Bronchial epithelial cell (primary cell): ENCODE measurements at regions not wholly inside any gene's neighbourhood (a gene's known extent, or its start where the extent isn't known, plus 50 kb on each side); places are given as distances from the start of the nearest gene placed in this dataset.

Experiments used
- DNase-seq: peaks from one replicate; pipeline ENCODE4 v3.0.0-alpha.2; 2010; ENCODE audit warnings: low read depth
- FAIRE-seq: peaks from 2 replicates; lab custom pipeline; 2011; peaks lifted over from hg19 to GRCh38; lab: Jason Lieb, UNC
- H3K27me3 ChIP-seq: 2 replicates; pipeline ENCODE4 v1.5.1; 2011; ENCODE audit warnings: low read length; ENCODE audit not compliant: control insufficient read depth, insufficient read depth
- H3K36me3 ChIP-seq: 2 replicates; pipeline ENCODE4 v1.5.1; 2011; ENCODE audit warnings: low read length; ENCODE audit not compliant: control insufficient read depth, insufficient read depth
- H3K4me3 ChIP-seq: 2 replicates; pipeline ENCODE4 v1.5.1; 2011; ENCODE audit warnings: mild to moderate bottlenecking, low read depth, low read length, control low read depth
- TF ChIP-seq, protein P1 (sequence below): IDR thresholded peaks from 2 replicates; pipeline ENCODE4 v1.5.1; 2011; ENCODE audit warnings: mild to moderate bottlenecking, moderate library complexity, low read length, control low read depth, inconsistent platforms; ENCODE audit not compliant: insufficient read depth, severe bottlenecking

DNA sequence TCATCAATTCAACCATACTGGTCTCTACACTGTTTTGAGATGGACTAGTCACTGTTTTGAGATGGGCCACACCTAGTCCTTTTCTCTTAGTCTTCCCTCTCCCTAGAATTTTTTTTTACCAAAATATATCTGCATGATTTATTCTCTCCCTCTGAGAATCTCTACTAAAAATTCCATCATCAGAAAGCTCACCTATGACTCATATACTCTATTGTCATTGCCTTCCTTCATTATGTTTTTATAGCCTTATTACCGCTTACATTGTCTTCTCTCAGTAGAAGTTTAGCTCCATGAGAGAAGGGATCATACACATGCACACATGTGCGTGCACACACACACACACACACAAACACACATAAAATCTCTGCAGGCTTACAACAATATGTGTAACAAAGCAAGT, 303.6 kb downstream of the PCDH10 start:
- DNase-seq (no peak), FAIRE-seq (no peak)
- Histone ChIP-seq H3K27me3 (no peaks in the 10 kb centered on the region), H3K36me3 (no peaks in the 10 kb centered on the region), H3K4me3 (no peak overlapping the region)
- TF ChIP-seq, protein P1, sequence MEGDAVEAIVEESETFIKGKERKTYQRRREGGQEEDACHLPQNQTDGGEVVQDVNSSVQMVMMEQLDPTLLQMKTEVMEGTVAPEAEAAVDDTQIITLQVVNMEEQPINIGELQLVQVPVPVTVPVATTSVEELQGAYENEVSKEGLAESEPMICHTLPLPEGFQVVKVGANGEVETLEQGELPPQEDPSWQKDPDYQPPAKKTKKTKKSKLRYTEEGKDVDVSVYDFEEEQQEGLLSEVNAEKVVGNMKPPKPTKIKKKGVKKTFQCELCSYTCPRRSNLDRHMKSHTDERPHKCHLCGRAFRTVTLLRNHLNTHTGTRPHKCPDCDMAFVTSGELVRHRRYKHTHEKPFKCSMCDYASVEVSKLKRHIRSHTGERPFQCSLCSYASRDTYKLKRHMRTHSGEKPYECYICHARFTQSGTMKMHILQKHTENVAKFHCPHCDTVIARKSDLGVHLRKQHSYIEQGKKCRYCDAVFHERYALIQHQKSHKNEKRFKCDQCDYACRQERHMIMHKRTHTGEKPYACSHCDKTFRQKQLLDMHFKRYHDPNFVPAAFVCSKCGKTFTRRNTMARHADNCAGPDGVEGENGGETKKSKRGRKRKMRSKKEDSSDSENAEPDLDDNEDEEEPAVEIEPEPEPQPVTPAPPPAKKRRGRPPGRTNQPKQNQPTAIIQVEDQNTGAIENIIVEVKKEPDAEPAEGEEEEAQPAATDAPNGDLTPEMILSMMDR, result no peak

DNA sequence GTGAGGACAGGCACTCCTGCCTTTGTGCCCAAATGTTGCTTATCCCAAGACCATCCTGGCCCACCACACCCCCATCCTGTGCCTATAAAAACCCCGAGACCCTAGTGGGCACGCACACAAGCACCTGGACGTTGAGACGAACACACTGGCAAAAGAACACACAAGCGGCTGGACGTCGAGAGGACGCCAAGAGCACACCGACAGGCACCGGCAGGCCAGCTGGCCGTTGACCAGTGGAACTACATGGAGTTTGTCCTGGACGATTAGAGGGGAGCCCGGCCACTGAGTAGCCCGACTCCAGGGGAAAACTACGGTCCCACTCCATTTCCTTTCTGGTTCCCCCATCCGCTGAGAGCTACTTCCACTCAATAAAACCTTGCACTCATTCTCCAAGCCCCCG, 301.7 kb downstream of the PCDH10 start:
- Histone ChIP-seq H3K4me3 (no peak overlapping the region), H3K36me3 (no peaks in the 10 kb centered on the region), H3K27me3 (no peaks in the 10 kb centered on the region)
- no peak for FAIRE-seq
- no peak for DNase-seq
- TF ChIP-seq, protein P1, result no peak

- Histone ChIP-seq H3K36me3 (no peaks in the 10 kb centered on the region), H3K4me3 (no peak overlapping the region), H3K27me3 (no peaks in the 10 kb centered on the region)
- no peak for DNase-seq
- TF ChIP-seq, protein P1, result no peak
- FAIRE-seq, result no peak
These were observed 291.3 kb downstream of the PCDH10 start for GRCh38 chr4:133440404-133440803.

DNA sequence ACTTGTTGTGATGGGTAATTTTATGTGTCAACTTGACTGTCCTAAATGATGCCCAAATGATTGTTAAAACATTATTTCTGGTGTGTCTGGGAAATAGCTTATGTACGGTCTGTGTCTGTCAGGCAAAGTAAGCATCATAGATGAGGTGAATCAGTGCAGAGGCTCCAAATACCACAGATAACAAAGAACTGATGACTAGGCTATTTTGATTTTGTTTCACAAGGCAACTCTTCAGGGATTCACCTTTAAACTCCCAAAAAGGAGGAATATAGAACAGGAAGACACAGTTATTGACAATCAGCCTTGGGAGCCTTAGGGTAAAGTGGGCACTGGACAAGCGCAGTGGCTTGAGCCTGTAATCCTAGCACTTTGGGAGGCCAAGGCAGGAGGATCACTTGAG, 290.7 kb downstream of the PCDH10 start:
- no peak overlapping the region for H3K4me3 ChIP-seq
- no peak for FAIRE-seq
- H3K27me3 ChIP-seq, result no peaks in the 10 kb centered on the region
- no peak for DNase-seq
- H3K36me3 ChIP-seq, result no peaks in the 10 kb centered on the region
- TF ChIP-seq, protein P1, result no peak

GRCh38 chr4:133424605-133425004, 275.5 kb downstream of the PCDH10 start:
- H3K4me3 ChIP-seq, result no peak overlapping the region
- FAIRE-seq (no peak), DNase-seq (no peak)
- TF ChIP-seq, protein P1, result no peak
- H3K27me3 ChIP-seq, result no peaks in the 10 kb centered on the region
- H3K36me3 ChIP-seq, result no peaks in the 10 kb centered on the region

DNA sequence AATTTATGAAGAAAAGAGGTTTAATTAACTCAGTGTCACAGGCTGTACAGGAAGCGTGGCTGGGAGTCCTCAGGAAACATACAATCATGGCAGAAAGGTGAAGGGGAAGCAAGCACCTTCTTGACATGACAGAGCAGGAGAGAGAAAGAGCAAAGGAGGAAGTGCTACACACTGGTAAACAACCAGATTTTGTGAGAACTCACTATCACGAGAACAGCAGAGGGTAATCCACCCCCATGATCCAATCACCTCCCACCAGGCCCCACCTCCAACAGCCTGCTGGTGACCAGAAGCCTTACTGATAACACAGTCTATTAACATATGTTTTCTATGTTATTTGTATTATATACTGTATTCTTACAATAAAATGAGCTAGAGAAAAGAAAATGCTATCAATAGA, 254.8 kb downstream of the PCDH10 start:
- Histone ChIP-seq H3K27me3 (no peaks in the 10 kb centered on the region), H3K36me3 (no peaks in the 10 kb centered on the region), H3K4me3 (no peak overlapping the region)
- DNase-seq (no peak), FAIRE-seq (no peak)
- TF ChIP-seq, protein P1, result no peak
